ENCODE measurements at regions not wholly inside any gene's neighbourhood (a gene's known extent, or its start where the extent isn't known, plus 50 kb on each side); places are given as distances from the start of the nearest gene placed in this dataset.
"Not testable (repeated sequence)": the region's sequence is repeated elsewhere in the genome, so short reads cannot be mapped to it uniquely, and the experiment has no call there.

DNA sequence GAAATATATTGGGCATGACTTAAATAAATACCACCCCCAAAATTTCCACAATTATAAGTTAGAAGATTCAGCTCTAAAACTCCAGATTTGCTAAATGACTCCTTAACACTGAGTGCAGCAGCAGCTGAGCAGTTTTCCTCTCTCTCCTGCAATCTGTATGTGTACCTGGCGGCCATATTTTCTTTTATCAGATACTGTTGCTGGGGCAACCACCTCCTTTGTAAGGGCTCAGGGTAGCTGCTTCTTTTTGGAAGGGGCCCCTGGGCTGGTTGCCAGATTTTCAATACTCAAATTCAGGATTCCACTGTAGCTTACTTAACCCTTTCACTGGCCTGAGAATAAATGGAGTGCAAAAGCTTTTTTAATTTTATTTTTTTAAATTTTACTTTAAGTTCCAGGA is 197.0 kb downstream of the TAF11L14 start:
- no peak for DNase-seq

DNA sequence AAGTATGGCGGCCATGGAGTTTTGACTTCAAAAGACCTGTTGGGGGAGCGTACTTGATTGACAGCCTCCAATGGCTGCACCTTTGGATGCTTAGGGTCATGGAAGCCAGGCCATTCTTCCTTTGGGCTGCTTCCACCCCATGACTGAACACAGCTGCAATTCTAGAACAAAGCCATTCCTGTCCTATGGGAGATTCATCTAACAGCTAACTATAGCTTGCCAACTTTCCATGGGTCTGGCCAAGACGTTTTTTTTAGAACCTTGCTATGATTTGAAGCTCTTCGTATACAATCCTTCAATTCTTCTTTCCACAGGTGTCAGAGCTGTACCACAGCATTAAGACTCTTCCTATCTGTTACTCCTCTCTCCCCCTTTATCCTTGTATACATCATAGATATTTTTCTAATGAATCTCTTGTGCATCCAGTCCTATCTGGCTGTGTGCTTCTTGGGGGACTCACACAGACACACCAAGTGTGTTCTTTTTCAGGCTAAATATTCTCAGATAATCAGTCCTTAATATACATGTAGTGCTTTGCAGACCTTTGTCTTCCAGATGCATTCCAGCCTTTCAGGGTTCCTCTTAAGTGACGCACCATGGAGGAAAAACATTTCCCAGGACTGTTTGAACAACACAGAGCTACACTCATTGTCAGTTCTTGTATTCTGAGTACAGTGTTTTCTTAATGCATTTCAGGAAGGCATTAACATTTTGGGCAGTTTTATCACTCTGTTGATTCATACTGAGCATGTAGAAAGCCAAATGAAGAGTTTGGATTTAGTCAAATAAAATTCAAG is 198.9 kb downstream of the TAF11L14 start:
- DNase-seq, result no peak

DNA sequence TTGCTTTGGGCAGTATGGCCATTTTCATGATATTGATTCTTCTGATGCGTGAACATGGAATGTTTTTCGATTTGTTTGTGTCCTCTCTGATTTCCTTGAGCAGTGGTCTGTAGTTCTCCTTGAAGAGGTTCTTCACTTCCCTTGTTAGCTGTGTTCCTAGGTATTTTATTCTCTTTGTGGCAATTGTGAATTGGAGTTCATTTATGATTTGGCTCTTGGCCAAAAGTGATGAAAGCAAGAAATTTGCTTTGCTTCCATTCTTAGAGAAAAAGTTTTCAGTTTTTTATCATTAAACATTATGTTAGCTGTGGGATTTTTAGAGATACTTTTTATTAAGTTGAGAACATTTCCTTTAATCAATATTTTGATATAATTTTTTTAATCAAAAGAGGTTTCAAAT is 203.5 kb downstream of the TAF11L14 start:
- no peak for DNase-seq

DNA sequence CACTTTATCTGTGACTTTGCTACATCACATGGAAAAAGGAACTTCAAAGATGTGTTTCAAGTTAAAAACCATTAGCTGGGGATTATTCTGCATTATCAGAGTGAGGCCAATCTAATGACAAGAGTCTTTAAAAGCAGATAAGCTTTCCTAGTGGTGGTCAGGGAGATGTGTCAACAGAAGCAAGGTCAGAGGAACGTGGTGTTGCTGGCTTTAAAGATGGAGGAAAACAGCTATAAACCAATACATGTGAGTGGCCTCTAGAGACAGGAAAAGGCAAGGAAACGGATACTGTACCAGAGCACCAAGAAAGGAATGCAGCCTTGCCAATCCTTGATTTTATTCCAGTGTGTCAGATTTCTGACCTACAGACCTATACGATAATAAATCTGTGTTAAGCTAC is 204.2 kb downstream of the TAF11L14 start:
- DNase-seq, result no peak

DNA sequence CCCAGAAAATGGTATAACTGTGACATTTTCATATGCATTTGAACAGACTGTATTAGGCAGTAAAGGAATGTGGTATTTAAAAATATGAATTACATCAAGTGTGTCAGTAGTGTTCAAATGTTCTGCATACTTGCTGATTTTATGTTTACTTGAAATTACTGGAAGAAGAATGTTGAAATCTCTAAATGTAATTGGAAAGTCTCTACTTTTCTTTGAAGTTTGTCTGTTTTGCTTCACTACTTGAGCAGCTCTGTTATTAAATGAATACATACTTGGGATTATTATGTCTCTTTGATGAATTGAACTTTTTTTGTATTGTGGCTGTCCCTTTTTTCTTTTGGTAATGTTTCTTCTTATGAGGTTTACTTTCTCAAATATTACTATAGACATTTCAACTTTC is 205.6 kb downstream of the TAF11L14 start:
- DNase-seq, result no peak

DNA sequence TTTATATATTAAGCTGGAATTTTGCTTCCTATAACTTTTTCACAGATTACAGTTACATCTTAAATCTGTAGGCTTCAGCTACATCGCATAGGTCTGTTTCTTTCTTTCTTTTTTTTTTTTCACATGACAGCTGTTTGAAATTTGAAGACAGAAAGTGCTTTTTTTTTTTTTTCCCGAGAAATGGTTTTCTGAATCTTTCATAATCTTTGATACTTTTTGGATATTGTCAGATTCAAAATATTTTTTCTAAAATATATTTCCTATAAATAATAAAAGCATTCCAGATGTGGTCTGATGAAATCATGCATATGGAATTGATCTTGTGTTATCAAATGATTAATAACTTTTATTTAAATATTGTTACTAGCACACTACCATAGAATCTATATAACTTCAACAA is 212.2 kb downstream of the TAF11L14 start:
- no peak for DNase-seq

DNA sequence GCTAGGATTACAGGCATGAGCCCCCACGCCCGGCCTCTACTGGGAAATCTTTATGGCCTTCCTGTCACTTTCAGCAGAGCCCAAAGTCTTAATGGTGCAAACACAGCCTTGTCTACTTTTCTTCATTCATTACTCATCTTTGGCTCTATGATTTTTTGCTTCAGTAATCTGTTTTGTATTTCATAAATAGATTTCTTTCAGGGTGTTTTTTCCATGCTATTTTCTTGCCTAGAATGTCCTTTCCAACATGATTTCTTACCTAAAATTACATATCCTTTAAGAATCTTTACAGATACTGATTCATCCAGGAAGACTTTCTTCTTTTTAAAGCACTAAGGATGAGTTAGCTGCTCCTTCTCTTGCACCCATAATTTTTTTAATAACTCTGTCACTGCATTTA is 213.0 kb downstream of the TAF11L14 start:
- DNase-seq, result no peak

DNA sequence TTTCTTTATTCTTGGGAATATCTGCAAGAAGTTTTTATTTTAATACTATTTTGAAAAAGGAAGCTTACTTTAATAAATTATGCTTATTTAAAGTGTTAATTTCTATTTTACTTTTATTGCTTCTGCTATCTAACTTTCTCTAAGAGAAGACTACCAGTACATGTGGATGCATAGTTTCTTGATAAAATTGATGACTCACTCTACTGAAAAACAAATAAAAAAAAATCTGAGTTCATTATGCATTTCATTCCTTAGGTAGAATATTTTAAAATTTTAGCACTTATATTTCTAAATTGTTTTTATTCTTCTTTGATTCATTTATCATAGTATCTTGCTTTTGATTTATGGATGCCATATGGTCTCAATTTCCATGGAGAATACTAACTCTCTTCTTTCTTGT is 217.9 kb downstream of the TAF11L14 start:
- no peak for DNase-seq

DNA sequence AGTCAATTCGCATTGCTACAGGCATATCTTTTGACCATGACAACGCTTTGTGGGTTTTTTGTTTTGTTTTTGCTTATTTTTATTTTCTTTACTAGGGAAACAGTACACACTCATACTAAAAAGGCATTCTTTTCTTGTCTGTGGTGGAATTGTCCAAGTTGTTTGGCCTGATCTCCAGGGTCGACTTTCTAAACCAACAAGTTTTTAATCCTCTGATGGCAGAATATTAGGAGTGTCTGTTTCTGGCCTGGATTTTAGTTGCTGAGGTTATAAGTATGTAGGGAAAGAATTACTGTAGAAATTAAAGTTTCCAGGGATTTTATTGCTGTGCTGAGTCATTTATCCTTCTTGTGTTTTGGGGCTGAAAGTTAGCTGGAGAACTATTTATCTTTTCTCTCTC is 218.5 kb downstream of the TAF11L14 start:
- no peak for DNase-seq

DNA sequence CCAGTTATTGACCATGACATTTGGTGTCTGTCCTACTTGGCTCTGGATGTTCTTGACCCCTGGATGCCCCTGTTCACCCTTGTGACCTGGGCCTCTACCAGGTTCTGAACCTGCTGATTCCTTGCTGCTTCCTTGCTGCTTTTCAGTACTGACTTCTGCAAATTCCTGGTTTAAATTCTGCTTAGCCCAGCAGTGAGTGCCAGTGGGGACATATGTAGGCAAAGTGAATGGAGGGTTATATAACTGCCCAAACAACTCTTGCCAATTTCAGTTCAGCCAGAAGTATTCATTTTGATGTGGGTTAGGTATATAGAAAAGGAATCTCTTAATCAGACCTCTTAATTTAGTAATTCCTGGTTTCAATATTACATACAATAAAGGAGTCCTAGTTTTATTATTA is 220.6 kb downstream of the TAF11L14 start:
- DNase-seq, result no peak

DNA sequence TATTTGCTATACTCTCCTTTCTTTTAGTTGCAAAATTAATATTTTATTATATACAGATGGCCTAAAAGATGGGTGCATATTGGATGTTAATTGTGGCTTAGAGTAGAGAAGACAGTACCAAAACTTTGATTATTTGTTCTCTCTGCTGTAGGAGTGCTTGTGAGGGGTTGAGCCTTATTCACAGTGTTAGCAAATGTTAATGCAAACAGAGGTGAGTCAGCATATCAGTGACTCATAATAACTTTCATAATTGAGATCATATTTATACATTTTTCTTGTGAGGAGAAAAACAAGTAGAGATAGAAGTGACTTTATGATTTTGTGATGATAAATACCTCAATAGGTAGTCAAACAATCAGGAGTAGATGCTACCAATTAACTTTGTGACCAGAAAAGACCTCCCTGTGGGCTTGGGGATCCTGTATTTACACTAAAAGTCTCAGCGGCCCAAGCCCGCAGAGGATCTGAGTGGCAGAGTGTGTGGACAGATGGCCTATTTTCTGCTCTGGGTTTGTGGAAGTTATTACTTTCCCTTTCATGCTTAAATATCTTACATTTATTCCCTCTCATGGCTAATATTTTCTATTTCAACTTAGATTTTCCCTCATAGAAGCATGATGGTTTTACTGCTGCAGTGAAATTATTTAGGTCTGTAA is 226.5 kb downstream of the TAF11L14 start:
- no peak for DNase-seq

DNA sequence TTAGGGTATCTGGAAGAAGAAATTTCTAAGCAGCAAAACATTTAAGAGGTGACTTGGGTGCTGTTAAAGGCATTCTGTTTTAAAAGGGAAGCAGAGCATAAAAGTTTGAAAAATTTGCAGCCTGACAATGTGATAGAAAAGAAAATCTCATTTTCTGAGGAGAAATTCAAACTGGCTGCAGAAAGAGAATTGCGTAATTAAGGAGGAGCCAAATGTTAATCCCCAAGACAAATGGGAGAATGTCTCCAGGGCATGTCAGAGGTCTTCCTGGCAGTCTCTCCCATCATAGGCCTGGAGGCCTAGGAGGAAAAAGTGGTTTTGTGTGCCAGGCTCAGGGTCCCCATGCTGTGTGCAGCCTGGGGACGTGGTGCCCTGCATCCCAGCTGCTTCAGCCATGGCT is 230.6 kb downstream of the TAF11L14 start:
- not testable (repeated sequence) for DNase-seq

DNA sequence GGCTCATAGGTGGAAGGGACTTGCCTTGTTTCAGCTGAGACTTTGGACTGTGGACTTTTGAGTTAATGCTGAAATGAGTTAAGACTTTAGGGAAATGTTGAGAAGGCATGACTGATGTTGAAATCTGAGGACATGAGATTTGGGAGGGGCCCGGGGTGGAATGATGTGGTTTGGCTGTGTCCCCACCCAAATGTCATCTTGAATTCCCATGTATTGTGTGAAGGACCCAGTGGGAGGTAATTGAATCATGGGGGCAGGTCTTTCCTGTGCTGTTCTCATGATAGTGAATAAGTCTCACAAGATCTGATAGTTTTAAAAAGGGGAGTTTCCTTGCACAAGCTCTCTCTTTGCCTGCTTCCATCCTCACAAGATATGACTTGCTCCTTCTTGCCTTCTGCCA is 231.7 kb downstream of the TAF11L14 start:
- DNase-seq, result not testable (repeated sequence)

DNA sequence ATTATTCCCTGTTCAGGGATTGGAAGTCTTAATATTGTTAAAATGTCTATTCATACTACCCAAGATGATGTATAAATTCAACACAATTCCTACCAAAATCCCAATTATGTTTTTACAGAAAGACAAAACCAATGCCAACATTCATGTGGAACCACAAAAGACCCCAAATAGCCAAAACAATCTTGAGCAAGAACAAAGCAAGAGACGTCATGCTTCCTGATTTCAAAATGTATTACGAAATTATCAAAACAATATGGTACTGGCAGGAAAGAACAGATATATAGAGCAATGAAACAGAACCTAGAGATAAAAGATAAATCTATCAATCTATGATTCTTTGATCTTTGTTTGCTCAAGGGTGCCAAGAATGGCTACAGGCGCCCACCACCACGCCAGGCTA is 237.9 kb downstream of the TAF11L14 start:
- no peak for DNase-seq

DNA sequence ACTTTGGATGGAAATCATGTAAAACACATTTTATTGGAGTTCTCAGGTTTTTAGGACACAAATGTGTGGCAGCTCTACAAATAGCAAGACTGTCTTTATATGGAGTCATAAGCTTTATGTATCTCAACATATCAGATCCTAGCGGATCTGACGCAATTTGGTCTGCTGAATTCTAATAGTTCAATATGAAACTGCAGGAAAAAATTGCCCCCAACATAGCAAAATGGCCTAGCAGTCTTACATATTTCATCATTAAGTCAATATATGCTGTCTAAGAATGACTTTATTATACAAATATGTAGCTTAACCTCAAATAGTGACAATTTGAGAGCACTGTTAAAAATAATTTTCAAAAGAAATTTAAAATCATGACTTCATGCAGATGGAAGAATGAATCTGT is 244.3 kb downstream of the TAF11L14 start:
- no peak for DNase-seq

DNA sequence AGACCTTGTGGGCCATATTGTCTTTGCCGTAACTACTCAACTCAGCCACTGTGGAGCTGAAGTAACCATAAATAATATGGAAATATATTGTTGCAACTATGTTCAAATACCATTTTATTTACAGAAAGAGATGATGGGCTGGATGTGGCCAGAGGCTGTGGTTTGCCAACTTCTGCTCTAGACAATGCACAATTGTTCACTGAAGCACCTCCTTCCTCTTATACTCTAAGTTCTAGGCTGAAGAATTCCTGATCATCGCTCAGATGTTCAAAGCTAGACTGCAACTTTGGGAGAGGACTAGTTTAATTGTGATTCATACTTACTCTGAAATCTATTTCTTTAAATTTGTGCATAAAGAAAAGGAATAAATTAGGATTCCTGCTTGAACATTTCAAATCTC is 245.0 kb downstream of the TAF11L14 start:
- DNase-seq, result no peak

DNA sequence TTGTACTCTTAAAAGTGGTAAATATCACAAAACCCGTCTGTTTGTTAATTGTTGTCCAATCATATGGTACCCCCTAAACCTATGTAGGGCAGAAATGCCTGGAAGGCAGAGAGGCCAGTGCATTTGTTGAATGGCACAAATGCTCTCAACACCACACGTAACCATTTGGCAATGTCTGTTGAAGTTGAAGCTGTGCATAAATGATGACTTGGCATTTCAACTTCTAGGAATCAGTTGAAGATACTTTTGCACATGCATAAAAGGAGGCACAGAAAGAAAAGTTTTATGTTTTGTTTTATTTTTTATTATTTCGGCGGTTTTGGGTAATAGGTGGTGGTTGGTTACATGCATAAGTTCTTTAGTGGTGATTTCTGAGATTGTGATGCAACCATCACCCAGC is 246.6 kb downstream of the TAF11L14 start:
- no peak for DNase-seq

DNA sequence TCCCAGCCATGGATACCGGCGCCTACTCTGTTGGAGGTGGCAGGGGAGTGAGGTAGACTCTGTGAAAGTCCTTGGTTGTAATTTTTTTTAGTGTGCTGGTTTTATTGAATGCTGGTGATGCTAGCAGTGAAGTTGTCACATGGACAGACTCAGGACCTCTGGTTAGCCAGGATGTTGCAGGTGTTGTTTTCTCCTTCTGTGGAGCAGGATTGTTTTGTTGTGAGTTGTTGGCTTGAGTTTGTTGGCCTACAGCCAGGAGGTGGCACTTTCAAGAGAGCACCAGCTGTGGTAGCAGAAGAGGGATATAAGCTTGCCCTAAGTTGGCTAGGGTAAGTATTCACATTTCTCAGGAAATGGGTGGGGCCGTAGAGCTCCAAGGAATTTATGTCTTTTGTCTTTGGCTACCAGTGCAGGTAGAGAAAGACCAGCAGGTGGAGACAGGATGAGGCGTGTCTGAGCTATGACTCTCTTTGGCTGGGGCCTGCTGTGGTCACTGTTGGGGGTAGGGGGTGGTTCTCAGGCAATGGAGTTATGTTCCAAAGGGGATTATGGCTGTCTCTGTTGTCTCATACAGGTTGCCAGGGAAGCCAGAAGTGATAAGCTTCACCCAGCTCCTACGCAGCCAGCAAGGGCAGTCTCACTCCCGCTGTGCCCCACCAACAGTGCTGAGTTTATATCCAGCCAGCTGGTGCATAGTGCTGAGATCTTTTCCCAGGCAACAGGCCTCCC is 248.7 kb downstream of the TAF11L14 start:
- DNase-seq, result no peak

DNA sequence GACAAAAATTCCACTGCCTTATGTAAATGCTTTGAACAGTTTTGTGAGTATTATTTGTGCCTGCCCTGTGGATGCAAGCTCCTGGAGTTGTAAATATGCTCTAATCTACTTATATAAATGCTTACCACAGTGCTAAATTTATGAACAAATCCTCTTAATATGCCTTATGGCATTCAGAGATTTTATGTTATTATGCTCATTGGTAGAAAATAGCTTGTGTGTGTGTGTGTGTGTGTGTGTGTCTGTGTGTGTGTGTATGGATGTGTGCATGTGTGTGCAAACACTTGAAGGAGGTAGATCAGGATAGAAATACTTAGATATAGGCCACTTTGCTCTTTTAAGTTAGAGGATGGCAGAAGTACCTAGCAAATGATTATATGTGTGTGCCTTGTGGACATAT is 253.9 kb downstream of the TAF11L14 start:
- no peak for DNase-seq

DNA sequence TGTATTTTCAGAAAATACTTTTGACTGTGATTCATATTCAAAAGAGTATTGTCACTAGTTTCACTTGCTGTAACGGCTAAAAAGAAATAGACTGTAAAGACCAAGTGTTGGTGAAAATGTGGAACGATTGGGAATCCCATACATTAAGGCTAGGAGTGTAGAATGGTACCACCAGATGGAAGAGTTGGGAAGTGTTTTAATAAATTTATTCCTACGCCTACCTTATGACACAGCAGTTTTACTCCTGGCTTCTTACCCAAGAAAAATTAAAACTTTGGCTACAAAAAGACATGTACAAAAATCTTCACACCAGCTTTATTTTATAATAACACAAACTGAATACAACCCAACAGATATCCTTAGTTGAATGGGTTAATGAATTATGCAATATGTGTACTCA is 256.2 kb downstream of the TAF11L14 start:
- no peak for DNase-seq

DNA sequence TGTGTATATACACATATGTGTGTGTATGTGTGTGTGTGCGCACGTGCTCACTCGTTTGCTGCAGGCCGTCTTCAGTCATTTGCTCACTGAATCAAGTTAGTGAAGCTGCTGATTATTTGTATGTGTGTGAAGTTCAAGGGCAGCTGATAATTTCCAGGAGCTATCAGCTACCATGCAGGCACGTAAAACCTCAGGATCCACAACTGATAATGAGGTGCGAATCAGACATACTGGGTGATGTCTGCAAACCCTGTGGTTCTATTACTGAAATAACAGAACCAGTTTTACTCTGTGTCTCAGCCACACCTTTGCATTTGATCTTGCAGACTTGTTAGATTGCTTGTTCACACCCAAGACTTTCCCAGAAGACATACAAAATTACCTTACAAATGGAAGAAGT is 257.6 kb downstream of the TAF11L14 start:
- DNase-seq, result no peak

DNA sequence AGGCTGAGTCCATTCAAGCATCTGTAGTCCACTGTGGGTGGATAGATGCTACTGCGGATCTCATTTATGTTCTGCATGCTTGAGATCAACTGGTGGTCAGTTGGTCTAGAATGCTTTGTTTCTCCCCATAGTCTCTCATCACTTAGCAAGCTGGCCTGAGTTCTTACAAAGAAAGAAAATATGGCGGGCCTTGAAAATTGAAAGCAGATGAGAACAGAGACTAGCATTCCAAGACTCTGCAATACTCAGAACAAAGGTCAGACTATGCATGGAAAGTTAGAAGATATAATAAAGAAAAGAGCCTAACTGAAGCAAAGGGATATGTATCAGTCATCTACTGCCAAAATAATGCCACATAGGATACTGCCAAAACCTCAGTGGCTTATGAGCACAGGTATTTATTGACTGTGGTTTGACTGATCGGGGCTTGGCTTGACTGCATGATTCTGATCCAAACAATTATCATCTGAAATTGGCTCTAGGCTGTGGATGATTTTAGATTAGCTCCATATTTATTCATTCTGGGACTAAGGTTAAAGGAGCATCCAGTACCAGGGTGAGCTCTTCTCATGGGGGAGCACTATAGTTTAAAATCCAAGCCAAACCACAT is 258.9 kb downstream of the TAF11L14 start:
- DNase-seq, result no peak

DNA sequence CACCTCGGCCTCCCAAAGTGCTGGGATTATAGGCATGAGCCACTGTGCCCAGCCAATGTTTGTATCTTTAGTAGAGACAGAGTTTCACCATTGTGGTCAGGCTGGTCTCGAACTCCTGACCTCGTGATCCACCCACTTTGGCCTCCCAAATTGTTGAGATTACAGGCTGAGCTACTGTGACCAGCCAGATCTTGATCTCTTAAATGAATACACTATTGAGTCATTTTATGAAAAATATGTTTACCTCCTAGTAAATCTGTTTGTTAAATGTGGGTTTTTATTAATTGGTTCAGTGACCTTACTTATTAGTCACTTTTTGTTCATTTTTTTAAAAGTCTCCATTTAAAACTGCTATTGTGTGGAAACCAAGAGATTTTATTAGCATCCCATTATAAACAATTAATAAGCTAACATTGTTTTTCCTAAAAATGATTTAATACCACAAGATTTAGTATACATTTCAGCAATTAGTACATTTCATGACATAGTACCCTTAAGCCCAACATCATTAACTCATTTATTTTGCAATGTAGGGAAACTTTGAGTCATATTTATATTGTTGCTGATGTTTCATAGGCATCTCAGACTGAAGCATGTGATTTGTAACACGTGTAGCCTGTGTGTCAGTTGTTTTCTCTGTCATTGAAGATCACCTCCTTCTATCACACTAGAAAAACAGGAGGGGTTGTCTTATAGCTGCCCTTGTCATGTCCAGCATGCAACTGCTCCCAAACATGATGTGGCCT is 261.2 kb downstream of the TAF11L14 start:
- no peak for DNase-seq
